Skeletal muscle tissue (tissue), 3 donors: ENCODE measurements at regions not wholly inside any gene's neighbourhood (a gene's known extent, or its start where the extent isn't known, plus 50 kb on each side); places are given as distances from the start of the nearest gene placed in this dataset.

ENCODE experiments used
- H3K27ac ChIP-seq: one replicate; pipeline ENCODE4 v1.7.0; 2013; ENCODE audit warnings: mild to moderate bottlenecking, low read depth, low read length, inconsistent platforms
- H3K27me3 ChIP-seq, 3 donors: one replicate each; pipeline ENCODE4 v1.7.0; 2013; ENCODE audit warnings: low read length in 3 of 3; ENCODE audit not compliant: control insufficient read depth in 3 of 3, insufficient read depth in 3 of 3
- H3K36me3 ChIP-seq, 3 donors: one replicate each; pipeline ENCODE4 v1.7.0; 2013; ENCODE audit warnings: low read length in 3 of 3; ENCODE audit not compliant: control insufficient read depth in 3 of 3, insufficient read depth in 3 of 3
- H3K4me1 ChIP-seq, 3 donors: one replicate each; pipeline ENCODE4 v1.7.0; 2013; ENCODE audit warnings: low read length in 3 of 3, mild to moderate bottlenecking in 3 of 3; ENCODE audit not compliant: control insufficient read depth in 3 of 3, insufficient read depth in 3 of 3
- H3K4me3 ChIP-seq, 3 donors: one replicate each; pipeline ENCODE4 v1.7.0; 2013; ENCODE audit warnings: low read length in 3 of 3
- H3K9ac ChIP-seq, 3 donors: one replicate each; pipeline ENCODE4 v1.7.0; 2013; ENCODE audit warnings: low read length in 3 of 3, mild to moderate bottlenecking in 3 of 3, moderate library complexity in 2 of 3, low read depth in 1 of 3
- H3K9me3 ChIP-seq, 3 donors: one replicate each; pipeline ENCODE4 v1.7.0; 2013; ENCODE audit warnings: low read length in 3 of 3; ENCODE audit not compliant: control insufficient read depth in 3 of 3
- donor health status: Osteomylitis.

DNA sequence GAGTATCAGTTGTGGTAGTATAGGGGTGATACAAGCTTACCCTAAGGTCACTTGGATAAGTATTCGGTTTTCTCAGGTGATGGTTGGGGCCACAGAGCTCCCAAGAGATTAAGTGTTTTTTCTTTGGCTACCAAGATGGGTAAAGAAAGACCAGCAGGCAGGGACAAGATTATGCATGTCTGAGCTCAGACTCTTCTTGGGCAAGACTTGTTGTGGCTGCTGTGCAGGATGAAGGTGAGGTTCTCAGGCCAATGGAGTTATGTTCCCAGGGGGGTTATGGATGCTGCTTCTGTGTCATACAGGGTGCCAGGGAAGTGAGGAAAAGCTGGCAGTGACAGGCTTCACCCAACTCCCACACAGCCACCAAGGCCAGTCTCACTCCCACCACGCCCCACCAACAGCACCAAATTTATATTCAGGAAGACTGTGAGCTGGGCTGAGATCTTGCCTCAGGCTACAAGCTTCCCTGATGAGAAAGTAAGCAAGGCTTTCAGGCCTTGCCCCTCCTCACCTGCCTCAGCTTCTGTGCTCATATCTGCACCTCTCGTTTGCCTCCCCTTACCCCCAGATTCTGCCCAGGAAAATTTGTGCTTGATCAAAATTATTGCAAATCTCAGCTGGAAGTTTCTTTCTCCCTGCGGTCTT lies 511.8 kb upstream of the SLITRK1 start:
- H3K9ac ChIP-seq: no peak overlapping the region
- H3K9me3 ChIP-seq: peaks cover 0 to 5% (median 2%) of the 10 kb centered on the region in 3 donors
- H3K27ac ChIP-seq: no peak overlapping the region
- H3K27me3 ChIP-seq: no peaks in the 10 kb centered on the region
- H3K4me3 ChIP-seq: no peak overlapping the region
- H3K4me1 ChIP-seq: no peaks in the 10 kb centered on the region
- H3K36me3 ChIP-seq: no peaks in the 10 kb centered on the region

DNA sequence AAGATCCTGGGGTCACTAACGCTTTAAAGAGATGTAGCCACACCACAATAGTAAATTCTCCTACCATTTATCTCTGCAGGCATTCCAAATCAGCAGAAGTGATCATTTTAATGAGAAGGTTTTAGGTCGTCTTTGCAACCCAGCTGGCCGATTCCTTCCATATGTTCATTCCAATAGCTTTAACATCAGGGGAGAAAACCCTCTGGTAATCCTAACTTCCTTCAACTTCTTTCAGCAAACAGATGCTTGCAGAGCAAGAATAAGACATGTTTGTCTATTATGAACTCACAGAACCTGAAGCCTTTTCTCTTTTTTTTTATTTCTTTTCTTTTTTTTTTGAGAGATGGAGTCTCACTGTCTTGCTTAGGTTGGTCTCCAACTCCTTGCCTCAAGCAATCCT lies 498.6 kb upstream of the SLITRK1 start:
- Histone ChIP-seq H3K4me1 (no peaks in the 10 kb centered on the region), H3K4me3 (no peak overlapping the region), H3K27ac (no peak overlapping the region), H3K27me3 (no peaks in the 10 kb centered on the region), H3K36me3 (no peaks in the 10 kb centered on the region), H3K9me3 (no peaks in the 10 kb centered on the region), H3K9ac (no peak overlapping the region)

DNA sequence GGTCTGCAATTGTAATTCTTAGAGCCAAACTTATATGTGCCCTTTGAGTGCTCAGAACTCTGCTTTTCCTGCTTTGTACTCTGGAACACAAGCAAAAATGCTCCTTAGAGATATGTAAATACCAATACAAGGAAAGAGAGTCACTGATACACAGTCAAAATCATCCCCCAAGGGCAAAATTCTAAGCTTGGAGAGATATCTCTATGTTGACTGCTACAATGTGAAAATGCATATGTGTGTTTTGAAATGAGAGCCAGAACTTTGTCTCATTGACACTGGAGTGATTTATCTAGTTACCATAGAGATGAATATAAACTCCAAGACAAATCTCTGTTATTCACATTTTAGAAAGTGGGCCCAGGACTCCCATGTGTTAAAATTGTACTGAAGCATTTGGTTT lies 494.8 kb upstream of the SLITRK1 start:
- H3K27ac ChIP-seq: no peak overlapping the region
- H3K4me1 ChIP-seq: no peaks in the 10 kb centered on the region
- no peaks in the 10 kb centered on the region for H3K36me3 ChIP-seq
- no peaks in the 10 kb centered on the region for H3K9me3 ChIP-seq
- no peaks in the 10 kb centered on the region for H3K27me3 ChIP-seq
- no peak overlapping the region for H3K4me3 ChIP-seq
- H3K9ac ChIP-seq: no peak overlapping the region

DNA sequence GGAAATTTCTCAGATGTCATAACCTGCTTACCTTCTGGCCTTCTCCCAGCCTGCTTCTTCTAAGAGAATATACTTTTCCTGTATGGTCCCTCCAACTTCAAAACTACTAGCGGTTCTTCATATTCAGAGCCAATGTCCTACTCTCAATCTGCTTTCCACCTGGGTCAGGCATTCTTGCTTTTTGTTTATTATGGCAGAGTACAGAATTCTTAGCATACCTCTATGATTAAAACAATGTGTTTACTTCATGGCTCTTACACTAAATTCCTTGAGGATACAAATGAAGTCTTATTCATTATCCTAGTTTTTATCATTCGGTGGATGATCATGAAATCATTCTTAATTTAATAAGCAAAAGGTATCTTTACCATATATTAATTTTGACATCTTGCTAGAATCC lies 484.2 kb upstream of the SLITRK1 start:
- Histone ChIP-seq H3K9ac (no peak overlapping the region), H3K4me1 (no peaks in the 10 kb centered on the region), H3K9me3 (no peaks in the 10 kb centered on the region), H3K4me3 (no peak overlapping the region), H3K36me3 (no peaks in the 10 kb centered on the region), H3K27me3 (no peaks in the 10 kb centered on the region), H3K27ac (no peak overlapping the region)

DNA sequence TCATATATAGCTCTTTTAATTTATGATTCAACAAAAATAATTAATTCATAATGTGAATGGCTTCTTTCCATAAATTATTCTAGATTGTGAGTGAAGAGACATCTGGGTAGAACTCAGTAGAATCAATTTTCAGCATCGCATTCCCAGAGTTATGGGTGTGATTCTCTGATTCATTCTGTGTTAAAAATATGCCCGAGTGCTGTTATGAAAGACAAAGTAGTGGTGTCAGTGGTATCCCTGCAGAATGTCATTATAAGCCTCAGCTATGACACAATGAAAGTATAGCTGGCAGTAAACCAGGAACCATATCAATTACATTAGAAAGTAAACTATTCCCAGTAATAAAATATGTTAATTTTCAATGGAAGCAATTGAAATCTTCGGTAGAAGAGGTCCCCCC lies 480.5 kb upstream of the SLITRK1 start:
- H3K27ac ChIP-seq: no peak overlapping the region
- H3K4me1 ChIP-seq: no peaks in the 10 kb centered on the region
- H3K36me3 ChIP-seq: no peaks in the 10 kb centered on the region
- H3K9me3 ChIP-seq: no peaks in the 10 kb centered on the region
- no peak overlapping the region for H3K9ac ChIP-seq
- H3K4me3 ChIP-seq: no peak overlapping the region
- no peaks in the 10 kb centered on the region for H3K27me3 ChIP-seq

DNA sequence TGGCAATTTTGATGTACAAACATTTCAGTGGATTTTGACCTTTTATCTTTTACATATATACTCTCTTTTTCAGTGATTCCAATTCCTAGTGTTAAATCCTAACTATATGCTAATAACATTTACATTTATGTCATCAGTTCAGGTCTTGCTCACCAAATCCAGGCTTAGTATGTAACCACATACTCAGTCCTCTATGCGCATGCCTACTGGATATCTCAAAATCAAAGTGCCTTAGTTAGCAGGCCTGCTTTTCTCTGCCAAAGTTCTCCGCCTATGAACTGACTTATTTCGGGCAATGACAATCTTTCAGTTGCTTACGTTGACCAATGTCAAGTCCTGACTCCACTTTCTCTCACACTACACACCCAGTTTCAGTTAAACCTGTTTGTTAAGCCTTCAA lies 478.5 kb upstream of the SLITRK1 start:
- no peaks in the 10 kb centered on the region for H3K36me3 ChIP-seq

DNA sequence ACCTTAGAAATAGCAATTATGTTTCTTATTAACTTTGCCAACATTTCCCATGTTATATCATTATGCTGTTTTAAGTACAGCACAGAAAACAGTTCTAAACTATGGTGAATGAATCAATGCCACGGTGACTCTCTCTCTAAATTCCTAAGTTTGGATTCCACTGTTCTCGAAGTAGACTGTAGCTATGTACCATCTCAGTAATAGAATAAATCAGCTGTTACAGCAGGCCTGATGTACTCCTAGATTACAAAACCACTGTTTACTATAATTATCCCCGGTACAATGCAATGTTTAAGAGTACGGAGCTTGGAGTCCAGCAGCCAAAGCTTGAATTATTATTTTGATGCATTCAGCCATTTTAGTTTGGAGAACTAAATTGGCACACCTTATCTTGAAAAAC lies 476.3 kb upstream of the SLITRK1 start:
- Histone ChIP-seq H3K9me3 (no peaks in the 10 kb centered on the region), H3K9ac (no peak overlapping the region), H3K27me3 (no peaks in the 10 kb centered on the region), H3K36me3 (no peaks in the 10 kb centered on the region), H3K4me1 (no peaks in the 10 kb centered on the region), H3K27ac (no peak overlapping the region), H3K4me3 (no peak overlapping the region)

More for the DNA sequence above, 478.5 kb upstream of the SLITRK1 start:
- H3K9me3 ChIP-seq: no peaks in the 10 kb centered on the region
- no peak overlapping the region for H3K4me3 ChIP-seq
- H3K27ac ChIP-seq: no peak overlapping the region
- no peaks in the 10 kb centered on the region for H3K4me1 ChIP-seq
- no peak overlapping the region for H3K9ac ChIP-seq
- no peaks in the 10 kb centered on the region for H3K27me3 ChIP-seq

DNA sequence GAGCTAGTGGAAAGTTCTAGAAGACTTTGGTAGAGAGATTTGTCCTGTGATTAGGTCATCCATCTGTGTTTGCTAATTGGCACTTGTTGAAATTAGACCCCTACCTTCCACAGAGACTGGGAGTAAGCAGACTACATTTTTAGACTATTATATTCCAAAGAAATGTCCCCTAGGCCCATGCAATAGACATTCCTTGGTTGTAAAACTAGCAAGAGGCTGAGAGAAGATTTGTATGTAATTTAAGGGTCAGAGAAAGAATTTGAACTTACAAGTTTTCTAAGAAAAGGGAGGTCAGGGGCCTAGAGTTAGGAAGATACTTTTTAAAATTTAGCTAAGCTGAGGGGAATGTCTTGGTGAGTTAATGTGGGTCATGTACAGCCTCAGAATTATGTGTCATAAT lies 470.7 kb upstream of the SLITRK1 start:
- no peak overlapping the region for H3K27ac ChIP-seq
- H3K9ac ChIP-seq: no peak overlapping the region
- no peaks in the 10 kb centered on the region for H3K4me1 ChIP-seq
- H3K27me3 ChIP-seq: no peaks in the 10 kb centered on the region
- no peaks in the 10 kb centered on the region for H3K36me3 ChIP-seq
- H3K4me3 ChIP-seq: no peak overlapping the region
- peaks cover 0 to 3% (median 0%) of the 10 kb centered on the region in 3 donors for H3K9me3 ChIP-seq

DNA sequence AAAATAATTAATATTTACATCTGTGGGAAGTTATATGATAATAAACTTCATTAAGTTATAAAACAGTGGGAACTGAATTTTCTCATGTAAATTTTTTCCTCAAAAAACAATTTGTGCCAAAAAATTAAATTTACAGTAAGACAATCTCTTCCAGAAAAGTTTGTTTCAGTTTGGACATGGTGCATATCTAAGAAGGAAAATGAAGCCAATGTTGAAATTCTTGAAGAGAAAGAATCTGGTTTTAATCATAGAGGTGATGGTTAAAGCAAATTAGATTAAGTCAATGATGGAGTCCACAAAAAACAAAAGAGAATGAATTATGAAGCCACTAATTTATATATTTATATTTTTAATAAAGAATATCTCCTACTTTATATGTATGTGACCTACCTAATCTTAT lies 457.2 kb upstream of the SLITRK1 start:
- Histone ChIP-seq H3K9ac (no peak overlapping the region), H3K36me3 (no peaks in the 10 kb centered on the region), H3K4me1 (no peaks in the 10 kb centered on the region), H3K27ac (no peak overlapping the region), H3K4me3 (no peak overlapping the region), H3K9me3 (peaks cover 0 to 2% (median 0%) of the 10 kb centered on the region in 3 donors), H3K27me3 (no peaks in the 10 kb centered on the region)

DNA sequence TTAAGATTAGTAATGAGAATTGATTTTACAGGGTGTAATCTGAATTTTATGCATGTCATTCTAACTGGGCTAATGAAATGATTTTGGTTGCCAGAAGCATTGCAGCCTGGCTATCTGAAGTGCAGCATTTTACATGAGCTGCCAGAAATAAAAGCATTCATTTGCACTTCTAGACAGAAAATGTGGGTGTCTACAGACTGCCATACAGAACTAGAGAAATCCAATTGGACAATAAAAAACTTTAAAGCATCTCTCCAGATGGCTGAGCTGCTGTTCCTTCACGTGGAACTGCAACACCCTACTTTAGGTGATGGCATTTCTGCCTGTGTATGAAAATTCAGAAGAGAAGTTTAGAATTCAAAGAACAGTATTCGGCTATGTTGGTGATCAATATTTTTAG lies 450.1 kb upstream of the SLITRK1 start:
- Histone ChIP-seq H3K4me1 (no peaks in the 10 kb centered on the region), H3K27me3 (no peaks in the 10 kb centered on the region), H3K9ac (no peak overlapping the region), H3K4me3 (no peak overlapping the region), H3K9me3 (no peaks in the 10 kb centered on the region), H3K36me3 (no peaks in the 10 kb centered on the region), H3K27ac (no peak overlapping the region)
